Lower lobe of right lung (tissue), 2 donors: ENCODE measurements at regions not wholly inside any gene's neighbourhood (a gene's known extent, or its start where the extent isn't known, plus 50 kb on each side); places are given as distances from the start of the nearest gene placed in this dataset.

Experiments used
- ATAC-seq, 2 donors: fragments of 200-7000 bp; cut with Tn5 transposase; one replicate each; pipeline ENCODE4 v1.9.1; 2020 to 2022; ENCODE audit warnings: mild to moderate bottlenecking in 2 of 2, moderate library complexity in 2 of 2
- DNase-seq: peaks from one replicate; pipeline ENCODE4 v3.0.0-alpha.2; 2020
- H3K27ac ChIP-seq: fragments of 200-600 bp; one replicate; pipeline ENCODE4 v1.8.0; 2022
- H3K27me3 ChIP-seq: fragments of 200-600 bp; one replicate; pipeline ENCODE4 v1.8.0; 2022; ENCODE audit warnings: low read depth
- H3K36me3 ChIP-seq: fragments of 200-600 bp; one replicate; pipeline ENCODE4 v1.8.0; 2022; ENCODE audit warnings: mild to moderate bottlenecking
- H3K4me1 ChIP-seq: fragments of 200-600 bp; one replicate; pipeline ENCODE4 v1.8.0; 2022
- H3K4me3 ChIP-seq: fragments of 200-600 bp; one replicate; pipeline ENCODE4 v1.8.0; 2022; ENCODE audit warnings: mild to moderate bottlenecking
- H3K9me3 ChIP-seq: fragments of 200-600 bp; one replicate; pipeline ENCODE4 v1.8.0; 2022
- CTCF ChIP-seq: fragments of 200-600 bp; IDR thresholded peaks from one replicate; pipeline ENCODE4 v1.8.0; 2022; ENCODE audit warnings: antibody characterized with exemption, mild to moderate bottlenecking
- intact Hi-C: fragments of 100-400 bp; cut with DNase I; formaldehyde crosslinking; loops from one replicate; pipeline ENCODE4 v1.11.0; 2022
- donor health status: DM: no; HTN: yes; CAD: no; lungs with severe emphysema.

- no peak for TF ChIP-seq CTCF
- Histone ChIP-seq H3K27me3 (peaks cover 4% of the 10 kb centered on the region), H3K36me3 (no peaks in the 10 kb centered on the region), H3K4me1 (no peaks in the 10 kb centered on the region), H3K27ac (no peak overlapping the region), H3K9me3 (no peaks in the 10 kb centered on the region), H3K4me3 (no peak overlapping the region)
- intact Hi-C loops, result no loop called here
- ATAC-seq (no peak), DNase-seq (no peak)
Measured at GRCh38 chr2:129080715-129081476, 762.2 kb upstream of the HS6ST1 start.

DNA sequence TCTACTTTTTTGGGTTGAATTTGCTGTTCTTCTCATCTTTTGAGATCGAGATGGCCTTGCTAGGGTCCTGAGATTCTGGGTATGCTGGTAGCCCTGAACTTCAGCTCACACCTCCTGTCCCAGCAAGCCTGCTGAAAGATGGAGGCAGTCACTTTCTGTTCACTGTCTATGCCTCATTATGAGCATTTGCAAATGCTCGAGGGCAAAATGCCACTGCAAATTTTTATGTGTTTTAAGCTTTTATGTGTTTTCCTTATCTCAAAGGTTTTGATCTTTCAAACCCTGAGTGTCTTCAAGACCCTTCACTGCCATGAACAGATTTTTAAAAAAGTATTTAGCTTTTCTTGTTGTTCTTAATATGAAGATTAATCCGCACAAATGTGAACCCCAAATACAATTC, 766.7 kb upstream of the HS6ST1 start:
- H3K9me3 ChIP-seq, result no peaks in the 10 kb centered on the region
- no peaks in the 10 kb centered on the region for H3K36me3 ChIP-seq
- intact Hi-C loops, result no loop called here
- no peak overlapping the region for H3K27ac ChIP-seq
- no peaks in the 10 kb centered on the region for H3K4me1 ChIP-seq
- no peak for DNase-seq
- no peak for ATAC-seq
- no peak for TF ChIP-seq CTCF
- no peaks in the 10 kb centered on the region for H3K27me3 ChIP-seq
- no peak overlapping the region for H3K4me3 ChIP-seq

DNA sequence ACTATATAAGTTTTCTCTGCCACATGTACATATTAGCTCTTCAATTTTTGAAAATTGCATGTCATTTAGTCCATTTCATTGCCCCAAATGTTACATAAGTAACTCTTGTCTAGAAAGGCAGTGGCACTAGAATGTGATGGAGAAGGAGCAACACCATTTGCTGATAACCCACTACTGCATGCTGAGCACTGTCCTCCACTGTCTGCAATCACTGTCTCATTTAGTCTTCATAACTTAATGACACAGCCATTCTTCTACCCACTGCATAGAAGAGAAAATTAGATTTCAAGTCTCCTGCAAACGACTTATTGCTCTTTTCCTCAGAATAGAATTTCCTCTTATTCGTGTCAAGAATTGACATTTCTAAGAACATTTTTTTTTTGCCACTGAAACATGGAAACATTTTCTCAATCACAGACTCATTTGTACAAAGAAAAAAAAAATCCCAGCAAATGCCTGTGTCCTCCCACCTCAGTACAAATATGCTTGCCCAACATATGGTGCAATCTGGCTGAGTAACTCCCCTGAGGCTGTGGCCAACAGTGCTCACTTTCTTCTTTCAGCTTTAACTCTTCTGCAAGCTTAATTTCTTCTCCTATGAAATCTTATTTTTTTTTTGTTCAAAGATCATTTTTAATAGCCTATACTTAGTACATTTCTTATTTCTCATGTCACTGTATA, 768.6 kb upstream of the HS6ST1 start:
- Histone ChIP-seq H3K4me3 (no peak overlapping the region), H3K4me1 (no peaks in the 10 kb centered on the region), H3K27me3 (no peaks in the 10 kb centered on the region), H3K9me3 (no peaks in the 10 kb centered on the region), H3K27ac (no peak overlapping the region), H3K36me3 (no peaks in the 10 kb centered on the region)
- no peak for ATAC-seq
- TF ChIP-seq CTCF, result no peak
- DNase-seq, result no peak
- intact Hi-C loops, result no loop called here

- no peaks in the 10 kb centered on the region for H3K36me3 ChIP-seq
- H3K4me1 ChIP-seq, result no peaks in the 10 kb centered on the region
- no peak overlapping the region for H3K27ac ChIP-seq
- DNase-seq (no peak), ATAC-seq (no peak)
- intact Hi-C loops, result no loop called here
- no peaks in the 10 kb centered on the region for H3K27me3 ChIP-seq
- H3K9me3 ChIP-seq, result no peaks in the 10 kb centered on the region
- H3K4me3 ChIP-seq, result no peak overlapping the region
- TF ChIP-seq CTCF, result no peak
Measured at GRCh38 chr2:129091620-129092019, 773.0 kb upstream of the HS6ST1 start.

- DNase-seq (no peak), ATAC-seq (no peak)
- no peak for TF ChIP-seq CTCF
- Histone ChIP-seq H3K27ac (no peak overlapping the region), H3K4me3 (no peak overlapping the region), H3K4me1 (no peaks in the 10 kb centered on the region), H3K36me3 (no peaks in the 10 kb centered on the region), H3K9me3 (no peaks in the 10 kb centered on the region), H3K27me3 (no peaks in the 10 kb centered on the region)
- intact Hi-C loops, result no loop called here
Measured at GRCh38 chr2:129092956-129093355, 774.3 kb upstream of the HS6ST1 start.
